NCI-H2029 treated with DMSO at 0.1 percent for 48 hours (cell line): ENCODE measurements at regions not wholly inside any gene's neighbourhood (a gene's known extent, or its start where the extent isn't known, plus 50 kb on each side); places are given as distances from the start of the nearest gene placed in this dataset.
A peak's percentile ranks its signal among the peaks of the same experiment; 100 is the strongest.

Experiments
- DNase-seq: peaks from one replicate; lab custom pipeline; 2025; lab: John Stamatoyannopoulos, UW

GRCh38 chr16:8519179-8519578 is 71.1 kb downstream of the TMEM114 start:
- peak; percentile 35 for DNase-seq

DNA sequence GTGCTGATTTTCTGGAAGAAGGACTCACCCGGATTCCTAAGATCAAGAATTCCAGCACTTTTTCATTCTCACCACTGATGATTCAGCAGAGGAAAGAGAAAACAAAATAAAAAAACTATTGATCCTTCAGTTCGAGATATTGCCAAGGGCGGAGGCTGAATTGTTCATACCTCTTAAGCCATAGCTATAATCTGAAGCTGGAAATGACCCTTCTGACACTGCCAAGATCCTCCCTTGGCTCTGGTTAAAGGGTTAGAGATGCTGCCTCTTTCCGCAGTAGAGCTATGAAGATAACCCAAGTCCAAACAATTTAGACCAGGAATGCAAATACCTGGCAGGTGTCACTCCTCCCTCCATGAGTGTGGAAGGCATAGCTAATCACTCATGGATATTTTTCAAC is 73.0 kb downstream of the TMEM114 start:
- no peak for DNase-seq

- no peak for DNase-seq
Observed at GRCh38 chr16:8516471-8516870, 73.8 kb downstream of the TMEM114 start.

DNA sequence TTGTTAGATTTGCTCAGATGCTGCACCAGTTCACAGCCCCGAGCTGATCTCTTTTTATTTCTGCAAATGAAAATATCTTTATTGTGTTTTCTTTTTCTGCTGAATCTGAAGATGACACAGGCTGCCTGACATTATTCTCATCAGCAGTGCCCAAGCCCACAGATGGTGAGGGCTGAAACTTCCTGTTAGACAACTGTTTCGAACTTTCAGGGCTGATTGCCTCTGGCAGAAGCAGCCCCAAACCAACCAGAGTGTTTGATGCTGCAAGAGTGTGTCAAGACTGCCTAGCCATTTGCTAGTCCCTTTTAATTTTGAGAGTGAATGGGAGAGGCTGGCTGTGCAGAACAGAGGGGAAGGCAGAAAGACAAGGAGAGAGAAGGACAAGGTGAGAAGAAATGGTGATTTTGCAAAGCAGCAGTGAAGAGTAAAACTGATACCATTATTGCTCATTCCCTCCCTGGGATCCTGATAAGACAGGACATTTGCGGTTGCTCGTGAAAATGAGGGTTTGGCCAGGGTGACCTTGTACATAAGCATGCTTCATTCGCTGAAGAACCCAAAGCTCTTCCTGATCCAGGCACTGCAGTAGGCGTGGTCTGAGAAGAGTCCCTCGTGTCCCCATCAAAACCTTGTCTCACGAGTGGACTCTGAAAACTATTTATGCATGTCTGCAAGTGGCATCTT is 77.2 kb downstream of the TMEM114 start:
- DNase-seq, result no peak

DNA sequence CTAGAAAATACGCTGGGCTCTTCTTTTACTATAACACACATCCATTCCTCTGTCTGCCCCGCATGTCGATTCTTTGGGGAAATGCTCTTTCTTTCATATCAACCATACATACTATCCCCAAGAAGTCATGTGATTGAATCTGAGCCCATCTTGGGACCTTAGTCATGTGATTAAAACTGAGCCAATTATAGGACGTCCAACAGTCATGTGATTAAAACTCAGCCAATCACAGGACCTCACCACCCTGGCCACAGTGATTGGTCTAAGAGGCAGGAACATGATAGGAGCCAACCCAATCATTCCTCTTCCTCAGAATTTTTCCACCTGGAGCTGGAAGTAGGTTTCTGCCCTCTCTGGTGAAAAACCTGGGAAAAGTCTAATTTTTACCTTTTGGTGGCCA is 78.8 kb downstream of the TMEM114 start:
- no peak for DNase-seq

GRCh38 chr16:8510160-8510559 is 80.2 kb downstream of the TMEM114 start:
- DNase-seq, result no peak

DNA sequence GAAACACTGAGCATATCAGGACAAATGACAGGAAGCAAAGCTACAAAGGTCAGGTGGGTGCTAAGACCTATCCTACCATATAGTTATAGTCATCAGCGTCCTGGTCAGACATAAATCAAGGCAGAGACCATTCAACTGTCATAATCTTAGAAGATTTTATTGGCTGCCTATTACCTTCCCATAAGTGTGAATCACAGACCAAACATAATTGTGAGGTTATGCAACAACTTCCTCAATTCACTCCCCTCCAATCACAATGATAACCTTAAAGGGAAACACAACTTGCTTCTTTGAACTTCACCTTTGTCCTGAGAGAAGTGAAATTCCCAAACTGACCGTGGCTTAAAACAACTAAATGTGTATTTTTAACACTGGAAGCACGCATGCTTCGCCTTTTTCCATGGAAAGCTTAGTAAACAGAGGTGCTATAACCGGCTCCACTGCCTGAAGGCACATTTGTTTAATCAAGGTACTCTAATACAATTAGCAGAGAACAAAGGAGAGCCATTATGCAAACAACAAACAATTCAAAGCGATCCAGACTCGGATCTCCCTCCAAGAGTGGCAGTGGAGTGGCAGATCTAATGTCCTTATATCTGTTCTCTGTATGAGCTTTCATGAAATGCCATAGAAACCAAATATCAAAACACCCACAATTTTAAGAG is 84.9 kb downstream of the TMEM114 start:
- DNase-seq, result peak; percentile 91

GRCh38 chr16:8502446-8502845 is 87.9 kb downstream of the TMEM114 start:
- DNase-seq, result no peak

GRCh38 chr16:8500351-8500750 is 90.0 kb downstream of the TMEM114 start:
- no peak for DNase-seq

- DNase-seq, result no peak
Observed at GRCh38 chr16:8496364-8496763, 93.9 kb downstream of the TMEM114 start.

DNA sequence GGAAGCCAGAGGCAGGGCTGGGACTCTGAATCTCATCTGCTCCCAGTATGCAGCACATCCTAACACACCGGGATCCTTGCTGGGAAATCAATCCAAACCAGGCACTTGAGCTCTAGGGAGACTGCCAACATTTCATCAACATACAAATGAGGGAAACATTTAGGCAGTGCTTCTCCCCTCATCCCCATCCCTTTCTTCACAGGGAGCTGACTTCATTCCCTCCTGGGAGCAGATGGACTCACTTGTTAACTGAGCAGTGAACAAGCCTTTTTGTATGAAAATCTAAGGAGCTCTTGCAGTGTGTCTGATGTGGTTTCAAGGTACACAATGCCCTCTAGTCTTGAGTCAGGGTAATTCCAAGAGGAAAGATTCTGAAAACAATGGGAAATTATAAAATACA is 96.3 kb downstream of the TMEM114 start:
- peak; percentile 21 for DNase-seq

DNA sequence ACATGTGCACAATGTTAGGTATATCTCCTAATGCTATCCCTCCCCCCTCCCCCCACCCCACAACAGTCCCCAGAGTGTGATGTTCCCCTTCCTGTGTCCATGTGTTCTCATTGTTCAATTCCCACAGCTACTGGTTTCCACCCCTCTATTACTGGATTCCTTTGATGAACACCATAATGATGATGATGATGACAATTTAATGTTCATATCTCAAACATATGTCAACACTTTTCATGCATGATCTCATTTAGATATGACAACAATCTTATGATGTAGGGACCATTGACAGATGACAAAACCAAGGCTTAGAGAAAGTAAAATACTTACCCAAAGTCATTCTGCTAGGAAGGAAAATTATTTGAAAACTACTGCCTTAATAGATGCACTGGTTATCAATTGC is 97.6 kb downstream of the TMEM114 start:
- no peak for DNase-seq

DNA sequence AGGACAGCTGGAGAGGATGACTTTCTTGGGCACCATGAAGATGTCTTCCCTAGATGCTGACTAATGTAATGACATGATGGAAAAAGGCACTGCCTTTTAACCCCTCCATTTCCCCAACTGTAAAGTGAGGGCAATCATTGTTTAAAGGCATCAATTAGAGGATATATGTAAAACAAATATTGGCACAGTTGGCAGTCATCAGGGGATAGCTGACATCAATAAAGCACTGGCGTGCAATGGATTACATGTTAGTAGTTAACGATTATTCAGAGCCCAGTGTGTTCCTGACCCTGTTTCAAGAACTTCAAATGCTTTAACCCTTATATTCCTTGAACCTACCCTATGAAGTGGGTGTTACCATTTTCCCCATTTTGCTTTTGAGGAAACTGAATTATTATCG is 100.7 kb downstream of the TMEM114 start:
- no peak for DNase-seq

GRCh38 chr16:8486985-8487384 is 103.3 kb downstream of the TMEM114 start:
- DNase-seq, result no peak

- no peak for DNase-seq
Observed at GRCh38 chr16:8483396-8483795, 106.9 kb downstream of the TMEM114 start.

GRCh38 chr16:8481810-8482209 is 108.5 kb downstream of the TMEM114 start:
- no peak for DNase-seq

DNA sequence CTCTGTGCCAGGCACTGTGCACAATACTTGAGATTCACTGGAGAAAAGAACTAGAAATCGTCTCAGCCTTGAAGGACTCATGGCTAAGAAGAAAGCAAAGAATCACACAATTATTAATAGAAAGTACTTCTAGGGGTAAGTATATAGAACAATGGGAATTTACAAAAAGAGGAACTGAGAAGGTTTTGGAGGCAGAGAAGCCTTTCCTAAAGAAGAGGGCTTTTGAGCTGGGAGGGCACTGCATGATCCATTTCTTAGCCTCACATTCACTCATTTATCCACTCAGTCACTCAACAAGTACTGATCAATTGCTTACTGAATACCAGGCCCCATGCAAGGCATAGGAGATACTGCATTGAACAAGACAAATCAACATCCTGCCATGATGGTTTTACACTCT is 113.5 kb downstream of the TMEM114 start:
- DNase-seq, result no peak

- peak; percentile 33 for DNase-seq
Observed at GRCh38 chr16:8474587-8474986, 115.7 kb downstream of the TMEM114 start.

DNA sequence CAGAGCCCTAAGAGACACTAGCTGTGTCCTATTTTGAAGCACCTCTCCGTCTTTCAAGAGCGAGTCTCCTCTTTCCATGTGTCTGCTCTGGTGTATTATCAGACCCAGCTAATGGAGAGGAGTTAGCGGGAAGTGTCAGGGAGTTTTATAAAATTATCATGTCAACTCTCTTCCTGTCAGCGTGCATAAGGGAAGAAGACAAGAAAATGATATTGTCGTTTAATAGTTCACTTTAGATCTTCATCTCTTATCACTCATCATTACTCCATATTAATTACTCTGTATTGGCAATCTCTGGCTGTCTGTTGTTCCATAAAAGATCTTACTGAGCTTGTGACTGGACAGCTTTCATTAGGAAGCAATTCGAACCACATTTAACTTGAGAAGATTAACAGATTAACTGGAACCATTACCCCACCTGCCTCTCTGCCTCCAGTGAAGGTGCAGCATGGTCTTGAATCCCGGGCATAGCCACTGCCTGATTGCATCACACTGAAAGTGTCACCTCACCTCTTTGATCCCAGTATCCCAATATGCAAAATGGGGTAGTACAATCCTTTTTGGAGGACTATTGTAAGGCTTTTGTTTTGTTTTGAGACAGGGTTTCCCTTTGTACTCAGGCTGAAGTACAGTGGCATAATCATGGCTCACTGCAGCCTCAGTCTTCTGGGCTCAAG is 121.1 kb downstream of the TMEM114 start:
- DNase-seq, result no peak

GRCh38 chr16:8464979-8465378 is 125.3 kb downstream of the TMEM114 start:
- DNase-seq, result no peak

- no peak for DNase-seq
Observed at GRCh38 chr16:8459085-8459733, 131.1 kb downstream of the TMEM114 start.

GRCh38 chr16:8458481-8459046 is 131.7 kb downstream of the TMEM114 start:
- no peak for DNase-seq

DNA sequence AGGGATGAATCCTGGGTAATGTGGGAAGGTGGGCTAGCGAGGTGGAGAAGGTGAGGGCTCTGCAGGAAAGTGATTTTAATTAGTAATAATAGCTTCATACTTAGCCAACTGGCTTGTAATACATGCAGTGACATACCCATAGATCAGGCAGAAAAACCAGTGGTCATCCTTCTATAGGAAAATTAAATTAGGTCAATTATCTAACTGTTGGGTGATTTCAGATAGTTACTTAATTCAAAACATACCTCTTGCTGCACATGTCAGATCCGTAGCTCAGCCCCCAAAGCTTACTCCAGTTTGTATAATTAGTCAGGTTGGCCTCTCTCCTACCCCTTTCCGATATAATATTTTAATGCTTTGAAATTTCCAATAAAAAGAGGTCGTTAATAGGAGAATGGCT is 137.0 kb downstream of the TMEM114 start:
- no peak for DNase-seq
